GM12865 (cell line): ENCODE measurements at regions not wholly inside any gene's neighbourhood (a gene's known extent, or its start where the extent isn't known, plus 50 kb on each side); places are given as distances from the start of the nearest gene placed in this dataset.

Source experiments
- DNase-seq: peaks from one replicate; pipeline ENCODE4 v3.0.0; 2010; ENCODE audit warnings: low read depth
- H3K4me3 ChIP-seq: 2 replicates; pipeline ENCODE4 v1.5.1; 2011; ENCODE audit warnings: mild to moderate bottlenecking, low read depth, low read length, control low read depth
- CTCF ChIP-seq: IDR thresholded peaks from 2 replicates; pipeline ENCODE4 v1.5.1; 2011; ENCODE audit warnings: low read length, control low read depth, low read depth, inconsistent platforms; ENCODE audit not compliant: insufficient read depth; ENCODE audit errors: missing control alignments

- no peak for DNase-seq
- no peak for TF ChIP-seq CTCF
- no peak overlapping the region for H3K4me3 ChIP-seq
These were observed 160.2 kb downstream of the SH2D4B start for GRCh38 chr10:80697926-80698325.

- peak; percentile 86 for TF ChIP-seq CTCF
- H3K4me3 ChIP-seq, result no peak overlapping the region
- peak; percentile 85 for DNase-seq
These were observed 161.9 kb downstream of the SH2D4B start for GRCh38 chr10:80699602-80700039.

GRCh38 chr10:80700252-80700651, 162.6 kb downstream of the SH2D4B start:
- TF ChIP-seq CTCF, result no peak
- no peak overlapping the region for H3K4me3 ChIP-seq
- no peak for DNase-seq

- no peak for TF ChIP-seq CTCF
- no peak for DNase-seq
- H3K4me3 ChIP-seq, result no peak overlapping the region
These were observed 163.2 kb downstream of the SH2D4B start for GRCh38 chr10:80700760-80701444.

GRCh38 chr10:80701706-80702105, 164.0 kb downstream of the SH2D4B start:
- DNase-seq, result no peak
- H3K4me3 ChIP-seq, result no peak overlapping the region

GRCh38 chr10:80702143-80702542, 164.4 kb downstream of the SH2D4B start:
- peak; percentile 47 for DNase-seq
- no peak overlapping the region for H3K4me3 ChIP-seq
- TF ChIP-seq CTCF, result no peak

More at GRCh38 chr10:80701706-80702105, 164.0 kb downstream of the SH2D4B start:
- TF ChIP-seq CTCF, result no peak

GRCh38 chr10:80705899-80706298, 168.2 kb downstream of the SH2D4B start:
- no peak for DNase-seq
- no peak for TF ChIP-seq CTCF
- no peak overlapping the region for H3K4me3 ChIP-seq
